ENCODE measurements at regions not wholly inside any gene's neighbourhood (a gene's known extent, or its start where the extent isn't known, plus 50 kb on each side); places are given as distances from the start of the nearest gene placed in this dataset.

GRCh38 chr6:11485271-11485670 lies 52.3 kb upstream of the TMEM170B start:
- TF ChIP-seq POLR2A (IDR thresholded peaks at IDR 0.05) = no peak
- TF ChIP-seq, protein P1, sequence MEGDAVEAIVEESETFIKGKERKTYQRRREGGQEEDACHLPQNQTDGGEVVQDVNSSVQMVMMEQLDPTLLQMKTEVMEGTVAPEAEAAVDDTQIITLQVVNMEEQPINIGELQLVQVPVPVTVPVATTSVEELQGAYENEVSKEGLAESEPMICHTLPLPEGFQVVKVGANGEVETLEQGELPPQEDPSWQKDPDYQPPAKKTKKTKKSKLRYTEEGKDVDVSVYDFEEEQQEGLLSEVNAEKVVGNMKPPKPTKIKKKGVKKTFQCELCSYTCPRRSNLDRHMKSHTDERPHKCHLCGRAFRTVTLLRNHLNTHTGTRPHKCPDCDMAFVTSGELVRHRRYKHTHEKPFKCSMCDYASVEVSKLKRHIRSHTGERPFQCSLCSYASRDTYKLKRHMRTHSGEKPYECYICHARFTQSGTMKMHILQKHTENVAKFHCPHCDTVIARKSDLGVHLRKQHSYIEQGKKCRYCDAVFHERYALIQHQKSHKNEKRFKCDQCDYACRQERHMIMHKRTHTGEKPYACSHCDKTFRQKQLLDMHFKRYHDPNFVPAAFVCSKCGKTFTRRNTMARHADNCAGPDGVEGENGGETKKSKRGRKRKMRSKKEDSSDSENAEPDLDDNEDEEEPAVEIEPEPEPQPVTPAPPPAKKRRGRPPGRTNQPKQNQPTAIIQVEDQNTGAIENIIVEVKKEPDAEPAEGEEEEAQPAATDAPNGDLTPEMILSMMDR (IDR thresholded peaks at IDR 0.05) = no peak
